A549 (cell line): ENCODE measurements at regions not wholly inside any gene's neighbourhood (a gene's known extent, or its start where the extent isn't known, plus 50 kb on each side); places are given as distances from the start of the nearest gene placed in this dataset.

Experiments
- ATAC-seq, 2 experiments: fragments of 200-7000 bp in 1 of 2; fragments of >200 bp in 1 of 2; cut with Nextera tagmentation in 1 of 2; cut with Tn5 transposase in 1 of 2; 3 replicates each; pipeline versions ENCODE4 v1.8.0 to v1.9.1; 2018 to 2020; ENCODE audit warnings: mild to moderate bottlenecking in 1 of 2, moderate library complexity in 1 of 2
- CTCF ChIA-PET: fragments of 300-600 bp; sonication (Branson Sonifier 250); formaldehyde crosslinking; extraction: SDS; loops from one replicate; lab custom pipeline; 2021; ENCODE audit warnings: antibody characterized with exemption, inconsistent platforms; lab: Yijun Ruan, JAX
- POLR2A ChIA-PET: fragments of 350-600 bp; formaldehyde crosslinking; extraction: SDS; loops from one replicate; lab custom pipeline; 2021; ENCODE audit warnings: antibody characterized with exemption, inconsistent platforms; lab: Yijun Ruan, JAX
- DNase-seq, 2 experiments: peaks; one replicate each; pipeline versions ENCODE4 v3.0.0 to v3.0.0-alpha.2; 2011 to 2016; ENCODE audit warnings: low read depth in 1 of 2, low spot score in 1 of 2
- FAIRE-seq: peaks from 2 replicates; lab custom pipeline; 2011; peaks lifted over from hg19 to GRCh38; lab: Jason Lieb, UNC
- H3K27ac ChIP-seq, 2 experiments: fragments of >200 bp; sonication (Bioruptor Twin); formaldehyde crosslinking; 3 replicates each; pipeline ENCODE4 v1.5.1; 2016 to 2017
- H3K4me1 ChIP-seq: fragments of >200 bp; sonication (Bioruptor Twin); formaldehyde crosslinking; 3 replicates; pipeline ENCODE4 v1.6.1; 2016
- H3K4me2 ChIP-seq: fragments of >200 bp; sonication (Bioruptor Twin); formaldehyde crosslinking; 3 replicates; pipeline ENCODE4 v1.6.1; 2016
- H3K4me3 ChIP-seq: fragments of >200 bp; sonication (Bioruptor Twin); formaldehyde crosslinking; 3 replicates; pipeline ENCODE4 v1.5.1; 2016
- H3K9me3 ChIP-seq: fragments of >200 bp; sonication (Bioruptor Twin); formaldehyde crosslinking; 3 replicates; pipeline ENCODE4 v1.6.1; 2016
- BHLHE40 ChIP-seq: IDR thresholded peaks from 2 replicates; pipeline ENCODE4 v1.6.1; 2012; ENCODE audit warnings: low read depth, low read length, inconsistent platforms
- CBX2 ChIP-seq: fragments of 200-600 bp; sonication (generic); IDR thresholded peaks from 2 replicates; pipeline ENCODE4 v1.6.1; 2016; ENCODE audit warnings: low read depth, mild to moderate bottlenecking, borderline replicate concordance
- CHD4 ChIP-seq: fragments of 200-600 bp; sonication (generic); IDR thresholded peaks from 2 replicates; pipeline ENCODE4 v1.6.1; 2016; ENCODE audit warnings: antibody characterized with exemption, mild to moderate bottlenecking, borderline replicate concordance
- E2F6 ChIP-seq: IDR thresholded peaks from 2 replicates; pipeline ENCODE4 v1.6.1; 2012; ENCODE audit warnings: low read depth, borderline replicate concordance
- EP300 ChIP-seq, 2 experiments: fragments of >200 bp; sonication (Bioruptor Twin); formaldehyde crosslinking; IDR thresholded peaks; 2 replicates in 1 of 2; 3 replicates in 1 of 2; pipeline ENCODE4 v1.6.1; 2016 to 2017
- ESRRA ChIP-seq: fragments of 150-350 bp; IDR thresholded peaks from 2 replicates; pipeline ENCODE4 v1.6.1; 2014; ENCODE audit warnings: mild to moderate bottlenecking, low read length, borderline replicate concordance
- FOSB ChIP-seq: fragments of 250-450 bp; sonication (Bioruptor Pico); IDR thresholded peaks from 2 replicates; pipeline ENCODE4 v1.5.0; 2020; ENCODE audit warnings: mild to moderate bottlenecking, moderate library complexity
- FOXS1 ChIP-seq: fragments of 250-450 bp; sonication (Bioruptor Pico); IDR thresholded peaks from 2 replicates; pipeline ENCODE4 v1.5.0; 2020; ENCODE audit warnings: mild to moderate bottlenecking, moderate library complexity
- GATA3 ChIP-seq: IDR thresholded peaks from 2 replicates; pipeline ENCODE4 v1.6.1; 2012; ENCODE audit warnings: borderline replicate concordance
- HES2 ChIP-seq: fragments of >200 bp; sonication (Bioruptor Twin); formaldehyde crosslinking; IDR thresholded peaks from 2 replicates; pipeline ENCODE4 v1.6.1; 2016
- JUNB ChIP-seq: fragments of >200 bp; sonication (Bioruptor Twin); formaldehyde crosslinking; IDR thresholded peaks from 2 replicates; pipeline ENCODE4 v1.6.1; 2016
- MAX ChIP-seq: IDR thresholded peaks from 2 replicates; pipeline ENCODE4 v1.6.1; 2012
- MAZ ChIP-seq: fragments of 150-350 bp; IDR thresholded peaks from 2 replicates; pipeline ENCODE4 v1.6.1; 2014; ENCODE audit warnings: antibody characterized with exemption, low read depth, low read length, borderline replicate concordance
- NFE2L2 ChIP-seq: fragments of 150-350 bp; conservative IDR thresholded peaks from 2 replicates; pipeline ENCODE4 v1.6.1; 2014; ENCODE audit warnings: low read length
- NR3C1 ChIP-seq: fragments of >200 bp; sonication (Bioruptor Twin); formaldehyde crosslinking; IDR thresholded peaks from 3 replicates; pipeline ENCODE4 v1.6.1; 2017
- RARB ChIP-seq: fragments of 250-450 bp; sonication (Bioruptor Pico); IDR thresholded peaks from 2 replicates; pipeline ENCODE4 v1.8.0; 2021; ENCODE audit warnings: mild to moderate bottlenecking, moderate library complexity
- TFCP2L1 ChIP-seq: fragments of 250-450 bp; sonication (Bioruptor Pico); IDR thresholded peaks from 2 replicates; pipeline ENCODE4 v1.5.0; 2021; ENCODE audit warnings: mild to moderate bottlenecking
- TP53 ChIP-seq: fragments of 250-450 bp; sonication (Bioruptor Pico); IDR thresholded peaks from 2 replicates; pipeline ENCODE4 v1.5.0; 2021; ENCODE audit warnings: mild to moderate bottlenecking, moderate library complexity
- USF2 ChIP-seq: fragments of 450-650 bp; IDR thresholded peaks from 2 replicates; pipeline ENCODE4 v1.6.1; 2014; ENCODE audit warnings: antibody characterized with exemption
- ZNF302 ChIP-seq: fragments of 250-450 bp; sonication (Bioruptor Pico); IDR thresholded peaks from 2 replicates; pipeline ENCODE4 v1.9.0; 2021; ENCODE audit warnings: inconsistent platforms, mild to moderate bottlenecking, moderate library complexity
- WGBS: methylation state at CpG from one replicate; pipeline ENCODE4 v1.1.6; 2017; ENCODE audit errors: missing lambda C conversion rate; 5-methylcytosine and 5-hydroxymethylcytosine counted together
- TF ChIP-seq, protein P1 (sequence below): fragments of 250-450 bp; sonication (Bioruptor Pico); IDR thresholded peaks from 2 replicates; pipeline ENCODE4 v1.5.0; 2020; ENCODE audit warnings: low read depth, mild to moderate bottlenecking, moderate library complexity
- TF ChIP-seq, protein P2 (sequence below): fragments of >200 bp; sonication (Bioruptor Twin); formaldehyde crosslinking; IDR thresholded peaks from 3 replicates; pipeline ENCODE4 v1.5.1; 2016

DNA sequence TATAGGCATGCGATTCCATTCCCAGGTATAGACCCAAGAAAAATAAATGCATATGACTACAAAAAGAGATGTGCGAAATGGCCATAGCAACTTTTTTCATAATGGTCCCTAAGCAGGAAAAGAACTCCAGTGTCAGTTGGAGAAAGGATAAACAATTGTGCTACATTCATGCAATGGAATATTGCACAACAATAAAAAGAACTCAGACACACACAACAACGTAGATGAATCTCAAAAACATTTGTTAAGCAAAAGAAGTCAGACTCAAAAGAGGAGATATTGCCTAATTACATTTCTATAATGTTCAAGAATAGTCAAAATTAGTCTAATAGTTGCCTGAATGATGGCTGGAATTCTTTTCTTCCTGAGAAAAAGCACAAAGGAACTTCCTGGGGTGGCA is 141.1 kb upstream of the GLI3 start:
- Histone ChIP-seq H3K27ac (no peak overlapping the region), H3K9me3 (no peaks in the 10 kb centered on the region), H3K4me3 (no peak overlapping the region), H3K4me1 (no peaks in the 10 kb centered on the region), H3K4me2 (no peak overlapping the region)
- ChIA-PET CTCF (no interaction called here), POLR2A (no interaction called here)
- 3% methylated on average over 3 of the region's 3 CpGs for WGBS
- TF ChIP-seq HES2: no peak
- TF ChIP-seq MAX: no peak
- TF ChIP-seq, protein P1, sequence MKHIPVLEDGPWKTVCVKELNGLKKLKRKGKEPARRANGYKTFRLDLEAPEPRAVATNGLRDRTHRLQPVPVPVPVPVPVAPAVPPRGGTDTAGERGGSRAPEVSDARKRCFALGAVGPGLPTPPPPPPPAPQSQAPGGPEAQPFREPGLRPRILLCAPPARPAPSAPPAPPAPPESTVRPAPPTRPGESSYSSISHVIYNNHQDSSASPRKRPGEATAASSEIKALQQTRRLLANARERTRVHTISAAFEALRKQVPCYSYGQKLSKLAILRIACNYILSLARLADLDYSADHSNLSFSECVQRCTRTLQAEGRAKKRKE (CRISPR knock-in tag): no peak
- TF ChIP-seq CBX2: no peak
- TF ChIP-seq NFE2L2: no peak
- TF ChIP-seq FOXS1 (CRISPR knock-in tag): no peak
- TF ChIP-seq EP300 (IDR thresholded peaks at IDR 0.05): no peak
- no peak for TF ChIP-seq TFCP2L1 (CRISPR knock-in tag)
- TF ChIP-seq USF2: no peak
- ATAC-seq (no peak), DNase-seq (no peak), FAIRE-seq (no peak)

GRCh38 chr7:42373285-42373684 is 136.3 kb upstream of the GLI3 start:
- no peak overlapping the region for H3K4me2 ChIP-seq
- H3K9me3 ChIP-seq: no peaks in the 10 kb centered on the region
- ATAC-seq (no peak), FAIRE-seq (no peak), DNase-seq (no peak)
- CTCF ChIA-PET: interaction anchor here (1.3 kb wide), 1 partner anchor 430 kb away, joined by 4 read pairs; no protein-coding TSS in a partner anchor
- TF ChIP-seq BHLHE40 (no peak), HES2 (no peak), MAZ (no peak)
- WGBS: 21% methylated on average over 1 of the region's 1 CpG
- H3K4me1 ChIP-seq: no peaks in the 10 kb centered on the region
- H3K27ac ChIP-seq: no peak overlapping the region
- POLR2A ChIA-PET: no interaction called here
- no peak overlapping the region for H3K4me3 ChIP-seq

DNA sequence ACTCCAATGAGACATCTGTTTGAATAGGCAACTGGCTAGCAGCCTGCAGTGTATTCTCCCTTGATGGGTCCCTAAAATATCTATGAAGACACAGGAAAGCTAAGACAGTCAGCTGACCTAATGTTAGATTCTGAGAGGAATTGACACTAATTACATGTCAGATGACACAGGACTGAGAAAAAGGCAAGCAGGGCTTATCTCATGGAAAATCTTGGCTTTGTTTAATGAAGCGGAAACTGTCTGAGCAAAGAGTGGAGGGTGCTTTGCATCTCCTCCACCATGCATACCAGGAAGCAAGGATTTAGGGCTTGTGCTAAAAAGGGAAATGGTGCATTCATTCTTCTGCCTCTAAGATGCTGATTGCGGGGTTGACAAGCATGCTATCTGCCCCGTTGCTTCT is 135.5 kb upstream of the GLI3 start:
- ChIA-PET POLR2A (no interaction called here), CTCF (interaction anchor here (1.3 kb wide), 1 partner anchor 429 kb away, joined by 4 read pairs; no protein-coding TSS in a partner anchor)
- no peak for DNase-seq

More for the DNA sequence above, 135.5 kb upstream of the GLI3 start:
- Histone ChIP-seq H3K4me3 (no peak overlapping the region), H3K4me2 (no peak overlapping the region), H3K4me1 (no peaks in the 10 kb centered on the region), H3K9me3 (no peaks in the 10 kb centered on the region), H3K27ac (no peak overlapping the region)
- no peak for FAIRE-seq
- ATAC-seq: no peak
- TF ChIP-seq ESRRA (no peak), E2F6 (no peak), CHD4 (no peak), JUNB (no peak), EP300 (IDR thresholded peaks at IDR 0.05) (no peak), HES2 (no peak), ZNF302 (CRISPR knock-in tag) (no peak), NR3C1 (no peak), GATA3 (no peak), USF2 (no peak), FOSB (no peak), FOXS1 (CRISPR knock-in tag) (no peak), RARB (CRISPR knock-in tag) (no peak), TP53 (CRISPR knock-in tag) (no peak)
- TF ChIP-seq, protein P2, sequence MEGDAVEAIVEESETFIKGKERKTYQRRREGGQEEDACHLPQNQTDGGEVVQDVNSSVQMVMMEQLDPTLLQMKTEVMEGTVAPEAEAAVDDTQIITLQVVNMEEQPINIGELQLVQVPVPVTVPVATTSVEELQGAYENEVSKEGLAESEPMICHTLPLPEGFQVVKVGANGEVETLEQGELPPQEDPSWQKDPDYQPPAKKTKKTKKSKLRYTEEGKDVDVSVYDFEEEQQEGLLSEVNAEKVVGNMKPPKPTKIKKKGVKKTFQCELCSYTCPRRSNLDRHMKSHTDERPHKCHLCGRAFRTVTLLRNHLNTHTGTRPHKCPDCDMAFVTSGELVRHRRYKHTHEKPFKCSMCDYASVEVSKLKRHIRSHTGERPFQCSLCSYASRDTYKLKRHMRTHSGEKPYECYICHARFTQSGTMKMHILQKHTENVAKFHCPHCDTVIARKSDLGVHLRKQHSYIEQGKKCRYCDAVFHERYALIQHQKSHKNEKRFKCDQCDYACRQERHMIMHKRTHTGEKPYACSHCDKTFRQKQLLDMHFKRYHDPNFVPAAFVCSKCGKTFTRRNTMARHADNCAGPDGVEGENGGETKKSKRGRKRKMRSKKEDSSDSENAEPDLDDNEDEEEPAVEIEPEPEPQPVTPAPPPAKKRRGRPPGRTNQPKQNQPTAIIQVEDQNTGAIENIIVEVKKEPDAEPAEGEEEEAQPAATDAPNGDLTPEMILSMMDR: no peak
- 16% methylated on average over 3 of the region's 3 CpGs for WGBS
